PC-9 (cell line): ENCODE measurements at regions not wholly inside any gene's neighbourhood (a gene's known extent, or its start where the extent isn't known, plus 50 kb on each side); places are given as distances from the start of the nearest gene placed in this dataset.

ENCODE experiments used
- BruUV-seq: library from RNA; stranded (reverse); fragments of 400-500 nt; replicated peaks from 2 replicates; lab custom pipeline; 2021; lab: Mats Ljungman, UMichigan
- CTCF ChIA-PET: fragments of 300-600 bp; sonication (Branson Sonifier 250); formaldehyde crosslinking; loops from one replicate; lab custom pipeline; 2022; ENCODE audit warnings: antibody characterized with exemption; lab: Charles Lee
- POLR2A ChIA-PET: fragments of 300-600 bp; sonication (Branson Sonifier 250); formaldehyde crosslinking; loops from one replicate; lab custom pipeline; 2022; ENCODE audit warnings: antibody characterized with exemption; ENCODE audit not compliant: unreplicated experiment; lab: Charles Lee
- DNase-seq, 2 experiments: peaks; one replicate each; pipeline versions ENCODE4 v3.0.0 to v3.0.0-alpha.2; 2015 to 2022; ENCODE audit warnings: mixed read lengths in 1 of 2
- H2AFZ ChIP-seq: fragments of 200-600 bp; sonication (generic); 2 replicates; pipeline ENCODE4 v1.8.1; 2017; ENCODE audit warnings: antibody characterized with exemption
- H3F3A ChIP-seq: fragments of 200-600 bp; sonication (generic); 2 replicates; pipeline ENCODE4 v1.8.1; 2017; ENCODE audit warnings: antibody characterized with exemption, mild to moderate bottlenecking, low read depth; ENCODE audit not compliant: insufficient read depth
- H3K27ac ChIP-seq: fragments of 200-600 bp; sonication (generic); 2 replicates; pipeline ENCODE4 v1.6.1; 2016; ENCODE audit warnings: mixed run types
- H3K27me3 ChIP-seq: fragments of 200-600 bp; sonication (generic); 2 replicates; pipeline ENCODE4 v1.6.1; 2016; ENCODE audit warnings: low read depth, mixed run types; ENCODE audit not compliant: insufficient read depth
- H3K36me3 ChIP-seq: fragments of 200-600 bp; sonication (generic); 2 replicates; pipeline ENCODE4 v1.6.1; 2016; ENCODE audit warnings: low read depth, mixed run types
- H3K4me1 ChIP-seq: fragments of 200-600 bp; sonication (generic); replicated peaks from 2 replicates; pipeline ENCODE4 v1.6.1; 2016; ENCODE audit warnings: mixed run types; ENCODE audit not compliant: insufficient read depth
- H3K4me2 ChIP-seq: fragments of 200-600 bp; sonication (generic); 2 replicates; pipeline ENCODE4 v1.6.1; 2017; ENCODE audit warnings: mixed run types
- H3K4me3 ChIP-seq: fragments of 200-600 bp; sonication (generic); 2 replicates; pipeline ENCODE4 v1.6.1; 2016; ENCODE audit warnings: mixed run types
- H3K79me2 ChIP-seq: fragments of 200-600 bp; sonication (generic); 2 replicates; pipeline ENCODE4 v1.6.1; 2017; ENCODE audit warnings: low read depth, mixed run types
- H3K9me2 ChIP-seq: fragments of 200-600 bp; sonication (generic); 2 replicates; pipeline ENCODE4 v1.8.1; 2017; ENCODE audit warnings: mild to moderate bottlenecking; ENCODE audit not compliant: insufficient read depth
- H3K9me3 ChIP-seq: fragments of 200-600 bp; sonication (generic); 2 replicates; pipeline ENCODE4 v1.8.1; 2016; ENCODE audit warnings: low read depth; ENCODE audit not compliant: insufficient read depth
- H4K20me1 ChIP-seq: fragments of 200-600 bp; sonication (generic); 2 replicates; pipeline ENCODE4 v1.8.1; 2017; ENCODE audit not compliant: insufficient read depth
- CTCF ChIP-seq: fragments of 200-600 bp; sonication (generic); conservative IDR thresholded peaks from 2 replicates; pipeline ENCODE4 v1.6.1; 2017; ENCODE audit warnings: mixed run types, antibody characterized with exemption, mild to moderate bottlenecking, moderate library complexity
- EZH2 ChIP-seq: fragments of 200-600 bp; sonication (generic); IDR thresholded peaks from 2 replicates; pipeline ENCODE4 v1.8.0; 2017; ENCODE audit warnings: antibody characterized with exemption, low read depth
- intact Hi-C: fragments of 100-400 bp; cut with micrococcal nuclease; formaldehyde crosslinking; loops from one replicate; pipeline ENCODE4 v1.10.0; 2022; ENCODE audit not compliant: unreplicated experiment

GRCh38 chr21:41052820-41053555 lies 115.0 kb upstream of the BACE2 start:
- ChIA-PET POLR2A (interaction anchor here (0.8 kb wide), 1 partner anchor 84 kb away, joined by 4 read pairs; no protein-coding TSS in a partner anchor), CTCF (no interaction called here)
- H4K20me1 ChIP-seq = no peaks in the 10 kb centered on the region
- BruUV-seq = no TSS peak
- intact Hi-C loops = no loop called here
- H3K36me3 ChIP-seq = no peaks in the 10 kb centered on the region
- H3K4me1 ChIP-seq = no peaks in the 10 kb centered on the region
- H3K27me3 ChIP-seq = peaks cover 48% of the 10 kb centered on the region; the same call in 1 of the 2 replicates
- no peaks in the 10 kb centered on the region for H3K9me2 ChIP-seq
- H3K27ac ChIP-seq = no peak overlapping the region
- no peak overlapping the region for H3K4me3 ChIP-seq
- no peak for DNase-seq
- no peaks in the 10 kb centered on the region for H3K79me2 ChIP-seq
- no peaks in the 10 kb centered on the region for H3K9me3 ChIP-seq
- no peaks in the 10 kb centered on the region for H3F3A ChIP-seq
- no peak overlapping the region for H2AFZ ChIP-seq
- H3K4me2 ChIP-seq = no peak overlapping the region
- TF ChIP-seq EZH2 = no peak

GRCh38 chr21:41054018-41054578 lies 113.9 kb upstream of the BACE2 start:
- Histone ChIP-seq H3K36me3 (no peaks in the 10 kb centered on the region), H2AFZ (no peak overlapping the region), H3K27me3 (peaks cover 52% of the 10 kb centered on the region; the same call in 1 of the 2 replicates), H4K20me1 (no peaks in the 10 kb centered on the region), H3K27ac (no peak overlapping the region), H3K4me3 (no peak overlapping the region), H3K9me2 (no peaks in the 10 kb centered on the region), H3K79me2 (no peaks in the 10 kb centered on the region), H3F3A (no peaks in the 10 kb centered on the region), H3K4me1 (no peaks in the 10 kb centered on the region), H3K9me3 (no peaks in the 10 kb centered on the region), H3K4me2 (no peak overlapping the region)
- POLR2A ChIA-PET = no interaction called here
- CTCF ChIA-PET = no interaction called here
- no peak for TF ChIP-seq EZH2
- TF ChIP-seq CTCF = no peak
- DNase-seq = no peak
- intact Hi-C loops = no loop called here
- no TSS peak for BruUV-seq

GRCh38 chr21:41055266-41055665 lies 112.7 kb upstream of the BACE2 start:
- Histone ChIP-seq H3K4me1 (no peaks in the 10 kb centered on the region), H3K36me3 (no peaks in the 10 kb centered on the region), H3K9me2 (no peaks in the 10 kb centered on the region), H2AFZ (no peak overlapping the region), H3K4me2 (no peak overlapping the region), H3K27me3 (peaks cover 59% of the 10 kb centered on the region; the same call in 1 of the 2 replicates), H3K79me2 (no peaks in the 10 kb centered on the region), H4K20me1 (no peaks in the 10 kb centered on the region), H3K9me3 (no peaks in the 10 kb centered on the region), H3F3A (no peaks in the 10 kb centered on the region), H3K27ac (no peak overlapping the region), H3K4me3 (no peak overlapping the region)
- ChIA-PET POLR2A (interaction anchor here (0.6 kb wide), 1 partner anchor 69 kb away, joined by 11 read pairs; no protein-coding TSS in a partner anchor), CTCF (no interaction called here)
- intact Hi-C loops = no loop called here
- DNase-seq = no peak
- BruUV-seq = no TSS peak
- TF ChIP-seq CTCF (no peak), EZH2 (no peak)
